ENCODE measurements at regions not wholly inside any gene's neighbourhood (a gene's known extent, or its start where the extent isn't known, plus 50 kb on each side); places are given as distances from the start of the nearest gene placed in this dataset.

- TF ChIP-seq POLR2AphosphoS5 (IDR thresholded peaks at IDR 0.05; ENCODE audit: low read depth, low read length) (no peak), CTCF (IDR thresholded peaks at IDR 0.05) (no peak), SIN3A (IDR thresholded peaks at IDR 0.05; ENCODE audit: borderline replicate concordance, insufficient read depth, low read depth, low read length) (no peak)
- TF ChIP-seq, protein P1, sequence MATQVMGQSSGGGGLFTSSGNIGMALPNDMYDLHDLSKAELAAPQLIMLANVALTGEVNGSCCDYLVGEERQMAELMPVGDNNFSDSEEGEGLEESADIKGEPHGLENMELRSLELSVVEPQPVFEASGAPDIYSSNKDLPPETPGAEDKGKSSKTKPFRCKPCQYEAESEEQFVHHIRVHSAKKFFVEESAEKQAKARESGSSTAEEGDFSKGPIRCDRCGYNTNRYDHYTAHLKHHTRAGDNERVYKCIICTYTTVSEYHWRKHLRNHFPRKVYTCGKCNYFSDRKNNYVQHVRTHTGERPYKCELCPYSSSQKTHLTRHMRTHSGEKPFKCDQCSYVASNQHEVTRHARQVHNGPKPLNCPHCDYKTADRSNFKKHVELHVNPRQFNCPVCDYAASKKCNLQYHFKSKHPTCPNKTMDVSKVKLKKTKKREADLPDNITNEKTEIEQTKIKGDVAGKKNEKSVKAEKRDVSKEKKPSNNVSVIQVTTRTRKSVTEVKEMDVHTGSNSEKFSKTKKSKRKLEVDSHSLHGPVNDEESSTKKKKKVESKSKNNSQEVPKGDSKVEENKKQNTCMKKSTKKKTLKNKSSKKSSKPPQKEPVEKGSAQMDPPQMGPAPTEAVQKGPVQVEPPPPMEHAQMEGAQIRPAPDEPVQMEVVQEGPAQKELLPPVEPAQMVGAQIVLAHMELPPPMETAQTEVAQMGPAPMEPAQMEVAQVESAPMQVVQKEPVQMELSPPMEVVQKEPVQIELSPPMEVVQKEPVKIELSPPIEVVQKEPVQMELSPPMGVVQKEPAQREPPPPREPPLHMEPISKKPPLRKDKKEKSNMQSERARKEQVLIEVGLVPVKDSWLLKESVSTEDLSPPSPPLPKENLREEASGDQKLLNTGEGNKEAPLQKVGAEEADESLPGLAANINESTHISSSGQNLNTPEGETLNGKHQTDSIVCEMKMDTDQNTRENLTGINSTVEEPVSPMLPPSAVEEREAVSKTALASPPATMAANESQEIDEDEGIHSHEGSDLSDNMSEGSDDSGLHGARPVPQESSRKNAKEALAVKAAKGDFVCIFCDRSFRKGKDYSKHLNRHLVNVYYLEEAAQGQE (IDR thresholded peaks at IDR 0.05; ENCODE audit: insufficient read depth in 1 of 2, low read depth in 2 of 2, low read length in 1 of 2) = no peak
These were observed 278.0 kb downstream of the KLF5 start for GRCh38 chr13:73336773-73337172.
